HG03439 (cell line): ENCODE measurements at regions not wholly inside any gene's neighbourhood (a gene's known extent, or its start where the extent isn't known, plus 50 kb on each side); places are given as distances from the start of the nearest gene placed in this dataset.

Source experiments
- ATAC-seq: cut with Tn5 transposase; IDR thresholded peaks from one replicate; pipeline ENCODE4 v1.9.1; 2021; ENCODE audit warnings: mild to moderate bottlenecking, moderate library complexity; ENCODE audit not compliant: unreplicated experiment

DNA sequence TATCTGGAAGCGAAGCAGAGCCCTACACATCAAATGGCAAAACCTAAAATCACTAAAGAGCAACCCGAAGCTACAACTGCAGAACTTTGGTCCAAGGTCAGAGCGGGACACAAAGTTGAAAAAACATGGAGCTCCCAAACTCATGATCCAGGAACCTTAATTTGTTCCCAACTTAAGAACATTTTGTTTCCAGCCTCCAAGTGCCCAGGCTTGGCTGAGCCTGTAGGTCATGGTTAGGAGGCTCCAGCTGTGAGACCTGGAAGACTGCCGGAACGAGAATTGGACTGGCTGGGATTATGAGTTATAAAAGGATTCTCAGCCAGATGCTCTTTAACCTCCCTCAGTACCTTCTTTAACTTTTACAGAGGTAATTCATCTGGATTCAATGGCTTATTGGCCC, 349.1 kb upstream of the DDX53 start:
- ATAC-seq, result no peak

DNA sequence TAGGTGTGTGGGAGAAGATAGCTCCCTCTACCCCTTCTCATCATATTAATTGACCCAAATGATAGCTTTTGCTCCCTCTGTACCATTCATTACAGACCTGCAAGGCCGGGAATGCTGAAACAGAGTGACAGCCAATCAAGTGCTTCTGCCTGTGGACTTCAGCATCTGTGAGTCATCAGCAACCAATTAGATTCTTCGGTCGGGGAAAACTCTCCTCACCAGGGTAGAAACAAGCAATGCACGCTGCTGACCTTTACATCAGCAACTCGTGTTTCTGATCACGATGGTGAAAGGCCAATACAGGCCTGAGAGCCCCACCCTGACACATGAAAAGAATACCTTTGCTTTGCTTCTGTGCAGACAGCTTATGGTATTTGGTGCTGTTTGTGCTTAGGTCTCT, 347.2 kb upstream of the DDX53 start:
- no peak for ATAC-seq

DNA sequence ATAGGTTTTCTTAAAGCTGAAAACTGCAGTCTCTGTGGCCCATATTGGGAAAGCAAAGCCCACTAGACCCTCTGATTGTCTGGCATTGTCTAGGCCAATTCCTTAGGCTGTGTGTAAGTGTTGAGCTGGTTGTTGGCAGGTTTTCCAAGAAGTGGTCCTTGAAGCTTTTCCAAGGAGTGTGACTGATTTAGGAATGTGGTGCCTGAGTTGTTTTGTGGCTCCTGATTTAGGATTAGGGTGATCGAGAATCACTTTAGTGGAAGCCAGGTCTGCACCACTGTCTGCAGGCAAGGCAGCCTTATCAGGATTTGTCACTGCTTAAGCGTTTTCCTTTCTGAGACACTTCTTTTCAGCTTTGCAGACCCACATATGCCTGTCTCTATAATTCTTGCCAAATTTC, 339.0 kb upstream of the DDX53 start:
- ATAC-seq, result no peak

DNA sequence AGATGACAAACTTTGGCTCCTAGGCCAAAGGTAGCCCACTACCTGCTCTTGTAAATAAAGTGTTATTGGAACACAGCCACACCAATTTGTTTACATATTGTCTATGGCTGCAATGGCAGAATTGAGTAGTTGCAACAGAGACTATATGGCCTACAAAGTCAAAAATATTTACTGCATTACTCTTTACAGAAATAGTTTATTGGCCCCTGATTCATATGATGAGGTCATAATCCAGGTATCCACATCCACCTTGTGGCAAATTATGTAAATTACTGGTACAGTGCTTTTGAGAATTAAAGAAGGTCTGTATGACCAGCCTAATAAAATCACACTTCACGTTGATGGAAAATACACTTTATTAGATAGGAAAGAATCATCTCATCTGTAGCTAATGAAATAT, 337.0 kb upstream of the DDX53 start:
- ATAC-seq, result no peak

DNA sequence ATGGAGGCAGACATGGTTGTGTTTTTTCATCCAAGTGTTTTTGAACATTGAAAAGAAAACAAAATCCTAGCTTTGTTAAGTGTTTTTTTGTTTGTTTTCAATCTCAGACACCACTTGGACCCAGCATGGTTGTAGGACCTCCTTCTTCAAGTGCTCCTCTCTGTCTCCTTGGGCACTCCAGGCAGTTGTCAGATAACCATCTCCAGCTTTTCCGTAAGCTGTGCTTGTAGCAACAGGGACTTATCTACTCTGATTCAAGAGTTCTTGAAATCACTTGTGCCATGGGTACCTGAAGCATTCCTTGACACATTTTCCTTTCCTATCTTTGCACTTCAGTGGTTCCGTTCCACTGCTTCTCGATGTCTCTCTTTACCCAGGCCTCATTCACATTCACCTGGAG, 334.9 kb upstream of the DDX53 start:
- no peak for ATAC-seq

DNA sequence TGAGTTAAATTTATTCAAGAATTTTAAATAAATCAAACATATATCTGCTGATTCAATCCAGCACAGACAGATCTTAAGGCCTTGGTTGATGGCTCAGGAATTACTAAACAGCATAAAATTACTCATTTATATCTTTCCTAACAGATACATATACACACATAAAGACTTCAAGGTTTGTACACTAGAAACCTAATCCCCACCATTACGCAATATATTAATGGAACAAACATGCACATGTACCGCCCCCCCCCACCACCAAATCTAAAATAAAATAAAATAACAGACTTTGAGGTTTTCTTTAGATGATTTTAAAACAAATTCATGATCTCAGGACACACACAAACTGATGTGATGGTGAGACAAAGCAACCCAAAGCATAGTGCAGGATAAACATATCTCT, 333.9 kb upstream of the DDX53 start:
- ATAC-seq, result no peak

DNA sequence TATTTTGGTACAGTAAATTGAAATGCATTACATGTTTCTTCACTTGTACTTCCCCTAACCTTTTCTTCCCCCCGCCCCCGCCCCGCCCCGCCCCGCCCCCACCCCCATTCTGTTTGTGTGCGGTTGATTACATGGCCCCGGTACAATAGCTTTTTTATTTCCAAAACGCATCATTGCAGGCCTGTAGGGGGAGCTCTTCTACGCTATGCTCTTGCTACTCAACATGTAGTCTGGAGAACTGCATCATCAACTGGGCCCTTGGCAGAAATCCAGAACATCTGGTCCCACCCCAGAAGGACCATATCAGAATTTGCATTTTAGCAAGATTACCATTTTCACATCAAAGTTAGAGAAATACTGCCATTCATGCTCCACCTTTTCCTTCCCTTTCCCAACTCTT, 333.3 kb upstream of the DDX53 start:
- no peak for ATAC-seq

DNA sequence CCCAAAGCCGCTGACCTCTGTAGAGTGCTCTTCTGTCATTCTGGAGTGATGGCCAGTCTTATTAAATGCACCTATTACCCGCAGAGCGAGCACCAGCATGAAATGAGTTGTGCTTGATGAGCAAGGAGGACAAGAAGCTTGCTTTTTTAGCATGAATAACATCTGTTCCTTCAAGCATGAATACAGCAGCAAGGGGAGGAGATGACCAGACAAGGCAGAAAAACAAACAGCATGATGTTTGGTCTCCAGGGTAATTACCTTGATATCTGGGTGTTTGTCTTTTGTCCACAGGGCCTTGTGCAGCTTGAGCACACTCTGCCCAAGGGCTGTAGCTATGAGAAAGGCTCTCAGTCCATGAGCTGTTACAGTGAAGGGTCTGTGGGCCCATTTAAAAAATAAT, 324.8 kb upstream of the DDX53 start:
- no peak for ATAC-seq

DNA sequence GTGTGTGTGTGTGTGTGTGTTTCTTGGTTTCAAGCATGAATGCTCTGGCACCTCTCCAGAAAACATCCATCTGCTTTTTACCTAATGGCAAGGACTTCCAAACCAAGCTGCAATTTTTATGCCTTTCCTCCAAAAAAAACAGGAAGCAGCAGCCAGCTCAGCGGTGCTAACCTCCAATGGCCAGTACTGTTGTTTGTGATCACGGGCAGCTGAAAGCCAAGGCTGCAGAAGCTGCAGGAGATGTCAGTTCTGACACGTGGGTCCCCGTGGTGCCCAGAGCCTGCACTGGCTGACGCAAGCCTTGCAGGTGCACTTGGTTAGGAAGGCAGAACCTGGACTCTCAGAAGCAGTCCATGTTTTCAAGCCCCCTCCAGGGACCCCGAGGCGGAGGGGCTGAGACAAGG, 313.6 kb upstream of the DDX53 start:
- no peak for ATAC-seq

DNA sequence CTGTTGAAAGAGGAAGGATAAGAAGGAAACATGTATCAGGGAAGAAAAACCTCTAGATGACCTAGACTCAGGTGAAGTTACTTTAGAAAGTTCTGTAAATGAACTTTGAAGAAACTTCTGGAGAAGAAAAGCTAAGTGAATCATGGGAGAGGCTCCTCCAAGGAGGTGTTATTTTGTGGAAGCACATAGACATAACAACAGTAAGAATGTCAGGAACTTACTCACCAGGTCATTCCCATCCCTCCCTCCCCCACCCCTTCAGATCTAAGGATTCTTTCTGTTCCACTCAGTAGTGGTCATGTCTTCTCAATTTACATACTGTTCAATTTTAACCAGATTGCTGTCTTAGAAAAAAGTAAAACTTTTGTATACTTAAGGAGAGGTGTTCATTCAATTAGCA, 310.5 kb upstream of the DDX53 start:
- no peak for ATAC-seq

DNA sequence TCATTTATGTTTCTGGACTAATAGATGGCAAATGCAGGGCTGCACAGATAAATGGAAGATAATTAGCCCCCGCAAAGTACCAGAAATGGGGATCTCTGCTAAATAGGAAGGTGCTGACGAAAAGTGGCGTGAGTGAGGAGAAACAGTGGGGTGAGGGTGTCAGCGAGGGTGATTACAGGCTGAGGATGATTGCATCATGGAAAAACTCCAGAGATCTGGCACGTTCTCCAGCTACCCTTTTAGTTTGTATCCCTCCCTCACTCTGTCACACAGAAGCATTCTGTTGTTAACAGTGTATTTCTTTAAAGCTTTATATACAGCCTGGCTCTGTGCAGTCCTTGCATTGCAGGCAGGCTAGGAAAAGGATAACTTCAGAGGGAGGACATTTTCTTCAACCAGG, 309.6 kb upstream of the DDX53 start:
- ATAC-seq, result no peak

DNA sequence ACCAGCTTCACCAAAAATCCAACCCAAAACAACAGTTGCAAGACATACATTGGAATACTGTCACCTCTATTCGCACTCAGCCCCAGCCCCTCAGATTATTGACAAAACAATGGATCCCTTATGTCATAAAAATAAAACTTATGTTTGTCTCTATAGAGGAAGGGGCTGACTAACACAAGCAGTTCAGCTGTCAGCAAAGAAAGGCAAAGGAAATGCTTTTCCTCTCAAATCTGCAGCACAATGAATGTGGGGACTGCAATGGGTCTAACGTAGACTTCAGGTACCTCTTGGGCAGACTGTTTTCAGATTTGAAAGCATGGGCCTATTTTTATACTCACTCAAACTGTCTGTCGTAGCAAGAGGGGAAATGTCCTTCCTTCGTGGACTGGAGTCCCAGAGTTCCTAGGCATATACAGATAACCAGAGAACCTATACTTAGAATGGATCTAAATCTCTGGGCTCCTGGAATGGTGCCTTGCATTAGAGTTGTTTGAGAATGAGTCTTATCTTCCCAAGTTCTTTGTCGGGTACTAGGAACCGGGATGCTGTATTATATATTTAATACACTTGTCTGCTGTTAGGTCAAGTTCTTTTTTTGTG, 307.7 kb upstream of the DDX53 start:
- ATAC-seq, result no peak

DNA sequence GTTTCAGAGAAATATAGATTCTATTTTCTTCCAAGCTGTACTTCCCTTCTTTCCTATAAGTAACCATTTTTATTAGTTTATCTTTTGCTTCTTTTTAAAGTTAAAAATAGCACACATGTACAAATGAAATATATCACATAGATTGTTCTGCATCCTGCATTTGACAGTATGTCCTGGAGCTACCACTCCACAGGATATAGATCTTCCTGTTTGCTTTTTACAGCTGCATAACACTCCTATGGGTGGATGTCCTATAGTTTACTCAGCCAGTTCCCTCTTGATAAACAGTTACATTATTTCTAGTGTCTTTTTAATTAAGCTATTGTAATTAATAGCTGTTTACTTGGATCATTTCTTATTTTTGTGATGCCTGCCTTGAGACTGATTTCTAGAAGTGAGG, 301.6 kb upstream of the DDX53 start:
- ATAC-seq, result no peak

DNA sequence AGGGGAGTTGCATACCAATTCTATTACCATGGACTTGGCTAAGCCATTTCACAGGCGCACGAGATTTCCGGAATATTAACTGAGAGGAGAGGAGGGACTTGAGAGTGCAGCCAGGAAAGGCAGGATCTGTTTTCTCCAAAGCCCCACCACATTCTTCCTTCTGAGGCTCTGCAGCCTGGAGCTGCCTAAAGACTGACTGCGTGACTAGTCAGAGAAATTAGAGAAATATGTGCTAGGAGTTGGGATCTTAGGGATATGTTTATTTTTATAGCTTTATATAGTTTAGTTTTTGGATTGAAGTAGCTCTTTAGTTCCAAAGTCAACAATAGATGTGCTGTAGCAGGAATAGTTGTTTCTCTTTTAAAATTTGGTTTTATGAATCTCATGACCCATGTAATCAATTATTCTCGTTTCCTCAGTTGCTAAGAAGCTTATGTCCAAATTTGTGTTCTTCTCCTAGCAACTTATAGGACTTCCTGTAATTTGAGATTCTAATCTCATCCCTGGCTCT, 300.1 kb upstream of the DDX53 start:
- no peak for ATAC-seq

DNA sequence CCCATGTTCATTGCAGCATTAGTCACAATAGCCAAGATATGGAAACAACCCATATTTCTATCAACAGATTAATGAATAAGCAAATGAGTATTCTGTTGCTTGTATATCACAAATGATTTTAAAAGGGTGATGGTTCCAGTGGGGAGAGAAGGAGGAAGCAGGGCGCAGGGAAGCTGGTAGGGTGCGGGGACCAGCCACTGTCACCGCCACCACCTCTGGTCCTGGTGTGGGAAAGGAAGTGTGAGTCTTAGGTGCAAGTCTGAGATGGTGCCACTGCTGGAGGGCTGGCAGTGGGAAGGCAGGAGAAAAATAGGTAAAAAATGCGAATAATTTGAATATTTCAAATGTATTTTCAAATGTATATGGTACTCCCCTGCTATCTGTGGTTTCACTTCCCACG, 286.8 kb upstream of the DDX53 start:
- ATAC-seq, result no peak

DNA sequence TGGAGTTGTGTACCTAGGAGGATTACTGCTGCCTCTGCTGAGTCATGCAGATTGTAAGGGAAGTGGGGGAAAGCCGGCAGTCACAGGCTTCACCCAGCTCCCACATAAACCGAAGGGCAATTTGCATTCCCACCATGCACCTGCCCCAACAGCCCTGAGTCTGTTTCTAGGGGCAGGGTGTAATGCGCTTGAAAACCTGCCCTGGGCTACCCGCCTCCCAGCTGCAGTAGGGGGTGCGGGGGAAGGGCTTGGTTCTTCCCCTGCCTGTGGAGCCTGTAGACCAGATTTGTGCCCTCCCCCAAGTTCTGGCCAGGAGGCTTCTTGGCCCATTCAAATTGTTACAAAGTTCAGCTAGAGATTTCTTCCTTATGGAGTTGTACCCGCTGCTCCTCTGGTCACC, 269.2 kb upstream of the DDX53 start:
- ATAC-seq, result no peak

DNA sequence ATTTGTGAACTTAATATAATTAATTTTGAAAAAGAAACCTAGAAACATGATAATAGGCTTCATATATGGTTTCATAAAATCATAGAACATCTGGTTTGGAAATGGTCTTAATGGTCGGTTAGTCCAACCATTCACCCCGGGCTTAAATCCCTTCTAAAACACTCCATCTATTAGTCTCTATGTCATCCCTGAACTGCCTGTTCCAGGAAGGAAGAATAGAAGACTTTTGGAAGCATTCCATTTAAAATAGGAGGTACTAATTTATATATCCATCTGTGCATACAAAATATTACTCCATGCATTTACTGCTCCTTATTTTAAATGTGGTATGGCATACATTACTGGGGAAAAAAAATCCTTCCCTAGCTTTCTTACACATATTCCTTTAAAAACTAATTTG, 262.2 kb upstream of the DDX53 start:
- ATAC-seq, result no peak

DNA sequence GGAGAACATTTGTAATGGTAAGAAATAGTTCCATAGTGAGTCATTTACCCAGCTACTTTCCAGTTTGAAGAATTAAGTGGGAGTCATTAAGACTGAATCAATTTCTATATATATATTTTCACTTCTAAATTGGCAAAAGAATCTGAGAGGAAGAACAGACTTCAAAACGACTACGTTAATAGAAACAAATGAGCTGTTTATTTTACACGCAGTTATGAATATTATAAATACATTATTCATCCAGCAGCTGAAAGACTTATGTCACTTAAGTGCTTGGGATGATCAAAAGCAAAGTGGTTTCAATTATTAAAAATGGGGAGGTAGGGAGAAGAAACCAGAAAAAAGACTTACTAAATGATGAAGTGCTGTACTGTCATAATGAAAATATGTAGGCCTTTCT, 260.5 kb upstream of the DDX53 start:
- ATAC-seq, result no peak

DNA sequence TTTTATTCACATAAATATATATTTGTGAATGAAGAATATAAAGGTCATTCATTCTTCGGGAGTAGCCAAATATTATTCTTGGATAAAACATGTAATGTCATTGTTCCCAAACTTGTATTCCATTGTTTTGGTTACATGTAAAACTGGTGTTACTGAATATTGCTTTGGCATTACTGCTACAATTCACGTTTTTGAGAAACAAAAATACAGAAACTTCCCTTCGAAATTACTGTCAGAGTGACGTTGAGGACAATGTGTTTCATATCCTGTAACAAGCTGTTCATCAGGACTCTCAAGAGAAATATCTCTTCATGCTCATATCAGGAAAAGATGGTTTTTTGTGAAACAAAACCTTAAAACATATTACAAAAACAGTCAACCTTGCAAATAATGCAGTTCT, 258.9 kb upstream of the DDX53 start:
- ATAC-seq, result no peak

DNA sequence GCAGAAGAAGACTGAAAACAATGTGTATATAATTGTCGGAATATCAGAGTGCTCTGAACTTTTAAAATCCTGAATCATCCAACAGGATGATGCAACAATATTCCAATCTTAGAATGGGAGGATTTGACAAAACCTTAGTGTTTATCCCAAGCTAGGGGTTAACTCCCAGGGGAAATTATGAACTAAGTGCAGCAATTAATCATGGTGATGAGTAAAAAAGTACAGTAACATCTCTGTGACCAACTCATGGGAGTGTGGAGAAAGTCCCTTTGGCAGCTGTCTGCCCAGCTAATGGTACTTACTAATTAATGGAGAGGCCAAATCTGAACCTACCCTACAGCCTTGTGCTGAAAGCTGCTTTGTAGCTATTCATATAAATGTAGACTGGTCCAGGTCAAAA, 257.6 kb upstream of the DDX53 start:
- no peak for ATAC-seq

DNA sequence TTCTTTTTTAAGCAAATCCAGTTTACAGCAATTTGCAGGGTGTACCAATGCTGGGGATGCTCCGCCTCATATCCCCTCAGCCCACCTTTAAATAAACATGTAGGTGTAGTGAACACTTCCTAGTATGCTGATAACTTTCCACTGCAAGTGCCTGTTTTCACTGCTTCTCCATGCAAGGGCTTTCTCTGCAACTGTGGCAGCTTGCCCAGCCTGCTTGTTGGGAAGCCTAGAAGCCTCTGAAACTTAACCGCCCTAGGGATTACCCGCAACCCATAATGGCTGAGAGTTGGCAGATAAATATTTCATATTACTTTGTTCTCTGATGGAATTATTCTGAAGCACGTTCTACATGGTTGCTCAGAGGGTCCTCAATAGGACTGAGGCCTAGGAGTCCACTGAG, 253.7 kb upstream of the DDX53 start:
- ATAC-seq, result no peak

DNA sequence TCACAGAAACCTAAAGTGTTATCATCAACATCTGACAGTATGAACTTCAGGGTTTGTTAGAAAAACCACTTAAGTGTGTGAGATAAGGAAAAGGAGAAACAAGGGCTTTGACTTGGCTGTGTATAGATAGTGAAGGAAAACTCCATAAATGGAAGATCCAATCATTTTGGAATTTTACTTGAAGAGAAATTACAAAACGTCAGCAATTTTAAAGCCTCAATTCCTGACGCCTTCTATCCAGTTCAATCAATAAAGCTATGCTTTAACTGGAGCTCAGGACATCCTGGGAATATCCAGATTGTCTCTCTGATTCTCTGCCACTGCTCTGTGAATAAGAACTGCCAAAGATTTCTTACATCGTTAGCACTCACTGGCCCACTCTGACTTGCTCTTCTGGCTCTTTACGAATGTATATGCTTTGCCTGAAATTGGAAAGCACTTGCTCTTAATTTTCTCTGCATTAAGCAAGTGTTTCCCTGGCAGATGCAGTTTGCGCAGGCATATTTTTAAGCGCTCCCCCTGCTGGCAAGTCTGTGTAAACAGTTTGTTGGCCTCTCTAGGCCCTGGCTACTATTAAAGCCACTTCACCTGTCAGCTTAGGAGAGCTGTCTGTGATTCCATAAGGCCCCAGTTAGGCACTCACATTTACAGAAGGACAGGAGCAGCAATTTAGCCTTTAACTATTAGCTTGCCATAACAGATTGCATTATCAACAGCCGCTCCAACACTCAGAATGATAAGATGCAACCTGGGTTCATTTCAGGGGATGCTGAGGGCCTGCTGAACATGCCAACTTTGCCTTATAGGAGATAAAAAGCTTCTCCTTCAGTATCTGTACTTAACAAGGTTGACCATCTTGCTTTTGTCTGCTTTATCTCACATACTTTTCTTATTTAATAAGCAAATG, 251.4 kb upstream of the DDX53 start:
- ATAC-seq, result no peak
